Tongue (tissue), 1 donor: ENCODE measurements at regions not wholly inside any gene's neighbourhood (a gene's known extent, or its start where the extent isn't known, plus 50 kb on each side); places are given as distances from the start of the nearest gene placed in this dataset.

Source experiments
- DNase-seq: peaks from one replicate; pipeline ENCODE4 v3.0.0-alpha.2; 2015

GRCh38 chr12:93135286-93136239 is 206.5 kb upstream of the EEA1 start:
- DNase-seq = peak; percentile 68

DNA sequence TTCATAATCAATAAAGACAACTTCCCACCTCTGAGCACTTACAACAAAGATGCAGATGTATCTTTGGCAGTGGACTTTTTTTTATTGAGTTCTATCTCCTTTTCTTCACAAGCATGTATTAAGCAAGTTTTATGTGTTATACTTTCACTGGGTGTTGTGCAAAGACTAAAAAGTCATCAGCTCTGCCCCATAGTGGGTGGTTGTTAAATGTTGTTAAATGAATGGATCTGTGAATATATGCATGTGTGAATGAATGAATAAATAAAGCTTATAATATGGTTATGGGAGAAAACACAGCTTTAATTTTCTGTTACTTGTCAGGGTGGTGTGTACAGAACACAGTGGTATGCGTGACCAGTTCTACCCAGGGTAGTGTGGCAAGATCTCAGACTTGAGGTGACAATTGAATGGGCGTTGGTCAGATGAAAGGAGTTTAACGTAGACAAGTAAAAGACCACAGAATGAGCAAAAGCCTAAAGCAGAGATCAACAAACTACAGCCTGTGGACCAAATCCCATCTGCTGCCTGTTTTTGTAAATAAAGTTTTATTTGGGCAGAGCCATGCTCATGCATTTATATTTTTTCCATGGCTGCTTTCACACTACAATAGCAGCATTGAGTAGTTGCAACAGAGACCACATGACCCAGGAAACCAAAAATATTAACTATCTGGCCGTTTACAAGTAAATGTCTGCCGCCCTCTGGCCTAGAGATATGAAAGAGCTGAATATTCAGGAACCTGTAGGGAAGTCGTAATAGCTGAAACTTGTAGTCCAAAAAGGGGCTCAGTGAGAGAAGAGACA is 207.4 kb upstream of the EEA1 start:
- DNase-seq = no peak

DNA sequence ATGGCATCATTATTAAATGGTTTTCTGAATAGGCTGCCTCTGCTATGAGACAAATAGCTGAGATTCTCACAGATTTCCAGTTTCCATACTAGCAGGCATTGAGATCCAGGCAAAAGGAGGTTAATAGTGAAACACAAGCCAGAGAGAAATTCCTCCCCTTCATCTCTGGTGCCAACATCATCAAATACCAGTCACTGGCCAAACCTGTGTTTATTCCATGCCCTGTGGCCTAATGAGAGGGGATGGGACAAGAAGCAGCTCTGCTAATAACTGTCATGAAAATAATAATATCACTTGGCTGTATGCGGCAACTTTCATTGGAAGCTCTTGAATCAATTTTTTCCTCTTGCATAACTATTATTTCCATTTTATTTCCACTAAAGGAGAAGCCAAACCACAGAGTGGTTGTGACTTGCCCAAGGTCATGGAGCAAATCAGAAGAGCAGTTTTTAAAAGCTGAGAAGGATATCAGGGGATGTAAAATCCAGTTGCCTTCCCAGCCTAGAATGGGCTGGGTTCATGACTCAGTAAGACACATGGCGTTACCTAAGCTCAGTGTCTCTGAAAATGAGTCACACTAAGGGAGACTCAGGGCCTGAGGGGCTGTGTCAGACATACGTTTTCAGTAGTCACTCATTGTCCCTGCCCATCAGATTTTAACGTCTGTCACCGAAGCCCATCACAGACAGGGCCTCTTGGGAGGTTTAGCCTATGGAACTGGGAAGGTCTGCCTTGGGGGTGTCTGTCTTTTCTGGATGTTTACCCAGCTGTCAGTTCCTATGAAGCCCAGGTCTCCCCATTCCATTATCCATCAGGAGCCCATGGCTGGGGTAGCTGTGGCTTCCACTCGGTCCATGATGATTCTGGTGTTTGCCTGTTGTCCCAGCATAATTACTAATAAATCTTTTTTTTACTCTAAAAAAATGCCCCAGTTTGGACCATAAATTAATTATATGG is 208.8 kb upstream of the EEA1 start:
- no peak for DNase-seq

DNA sequence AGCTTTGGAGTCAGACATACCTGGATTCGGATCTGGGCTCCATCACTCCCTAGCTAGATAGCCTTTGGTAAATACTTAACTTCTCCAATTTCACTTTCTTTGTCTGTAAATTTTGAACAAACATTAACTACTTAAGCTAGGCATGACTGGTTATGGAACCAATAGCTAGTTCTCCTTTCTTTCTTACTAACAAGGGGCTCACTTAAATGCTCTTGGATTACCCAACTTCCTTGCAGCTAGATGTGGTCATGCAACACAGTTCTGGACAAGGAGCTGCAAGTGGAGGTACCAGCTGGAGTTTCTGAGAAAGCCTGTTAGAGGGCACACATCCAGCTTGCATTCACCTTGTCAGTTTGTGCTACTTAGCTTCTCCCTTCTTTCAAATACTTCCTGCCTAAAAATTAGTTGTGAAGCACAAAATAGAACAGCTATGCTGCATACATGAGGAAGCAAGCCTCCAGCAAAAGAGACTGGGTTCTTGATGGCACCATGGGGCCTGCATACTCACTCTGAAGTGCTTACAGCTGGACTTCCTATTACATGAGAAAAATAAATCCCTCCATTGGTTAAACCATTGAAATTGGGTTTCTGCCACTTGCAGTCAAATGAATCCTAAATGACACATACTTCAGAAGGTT is 210.1 kb upstream of the EEA1 start:
- no peak for DNase-seq

DNA sequence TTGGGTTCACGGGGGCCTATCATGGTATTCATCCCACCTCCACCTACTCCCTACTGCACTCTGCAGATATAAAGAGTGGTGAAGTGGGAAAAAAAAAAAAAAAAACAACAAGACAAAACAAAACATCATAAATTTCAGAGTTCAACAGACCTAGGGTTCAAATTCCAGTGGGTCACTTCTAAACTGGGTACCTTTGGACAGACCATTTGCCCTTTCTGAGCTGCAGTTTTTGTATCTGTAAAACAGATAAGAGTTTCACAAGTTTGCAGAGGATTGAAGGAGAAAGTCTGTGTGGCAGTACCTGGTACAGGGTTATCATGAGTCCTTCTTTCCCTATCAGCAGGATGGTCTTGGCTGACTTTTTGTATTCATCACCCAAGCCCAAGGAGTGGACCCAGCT is 211.2 kb upstream of the EEA1 start:
- DNase-seq = no peak

DNA sequence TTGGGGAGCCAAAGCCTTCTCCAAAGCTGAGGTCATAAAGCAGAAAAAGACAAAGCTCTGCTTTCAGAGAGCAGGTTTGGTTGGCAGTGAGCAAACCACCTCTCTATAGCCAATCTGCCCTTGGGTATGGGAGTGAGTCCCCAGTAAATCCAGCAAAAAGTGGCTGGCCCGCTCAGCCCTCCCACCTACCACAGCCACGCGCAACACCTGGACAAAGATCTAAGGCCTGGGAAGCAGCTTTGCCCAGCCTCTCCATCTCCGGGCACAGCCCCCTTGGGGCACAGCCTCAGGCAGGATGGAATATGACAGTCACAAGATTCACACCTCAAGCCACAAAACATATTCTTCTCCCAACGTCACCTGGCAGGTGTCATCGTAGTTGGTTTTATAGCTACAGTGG is 211.7 kb upstream of the EEA1 start:
- DNase-seq = no peak

DNA sequence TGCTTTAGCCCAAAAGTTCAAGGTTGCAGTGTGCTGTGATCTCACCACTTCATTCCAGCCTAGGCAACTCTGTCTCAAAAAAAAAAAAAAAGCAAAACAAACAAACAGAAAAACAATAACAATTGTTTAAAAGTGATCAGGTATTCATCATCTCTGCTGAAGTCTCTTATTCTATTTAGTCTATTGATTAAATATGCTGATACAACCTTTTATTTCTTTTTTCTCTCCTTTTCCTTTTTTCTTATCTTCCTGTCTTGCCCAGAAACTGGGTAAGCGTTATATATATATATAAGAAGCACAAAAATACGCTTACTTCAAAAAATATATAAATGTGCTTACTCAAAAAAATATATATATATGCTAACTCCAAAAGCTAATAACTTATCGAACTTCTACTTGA is 213.8 kb upstream of the EEA1 start:
- no peak for DNase-seq

DNA sequence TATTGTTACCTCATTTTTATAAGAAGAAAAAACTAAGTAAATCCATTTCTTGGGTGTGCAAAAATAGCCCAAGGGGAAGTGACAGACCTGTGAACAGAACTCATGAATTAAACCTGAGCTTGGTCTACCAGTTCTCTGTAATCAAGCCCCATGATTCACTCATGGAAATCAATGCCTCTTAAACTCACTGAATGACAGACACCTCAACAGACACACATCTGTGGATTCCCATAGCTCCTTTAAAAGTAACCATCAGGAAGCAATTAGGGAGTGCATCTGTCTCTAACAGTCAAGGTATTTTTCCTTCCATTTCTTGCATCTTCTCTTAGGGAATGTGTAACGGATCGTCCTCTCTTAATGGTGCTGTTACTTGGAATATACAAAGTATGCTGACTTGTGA is 215.0 kb upstream of the EEA1 start:
- DNase-seq = peak; percentile 50

DNA sequence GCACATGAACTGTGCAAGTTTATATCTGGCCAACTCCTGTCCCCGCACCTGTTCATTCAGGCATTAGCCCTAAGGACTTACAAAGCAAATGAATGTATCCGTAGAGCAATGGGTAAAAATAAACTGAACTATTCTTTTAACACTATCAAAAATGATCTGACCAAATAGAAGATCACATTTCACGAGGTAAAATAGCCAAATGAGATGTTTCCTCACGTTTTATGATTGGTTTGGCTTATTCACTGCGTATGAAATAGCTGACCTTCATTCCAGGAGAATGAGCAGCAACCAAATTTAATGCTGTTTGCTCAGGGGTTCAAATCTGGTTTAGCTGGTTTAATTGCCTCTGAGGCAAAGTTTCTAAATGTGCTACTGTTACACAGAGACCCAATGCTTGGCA is 216.0 kb upstream of the EEA1 start:
- peak; percentile 57 for DNase-seq

GRCh38 chr12:93146263-93146939 is 217.3 kb upstream of the EEA1 start:
- DNase-seq = peak; percentile 64

- DNase-seq = no peak
Observed at GRCh38 chr12:93146970-93147369, 217.9 kb upstream of the EEA1 start.

- DNase-seq = no peak
Observed at GRCh38 chr12:93148412-93148811, 219.3 kb upstream of the EEA1 start.

- DNase-seq = no peak
Observed at GRCh38 chr12:93149229-93149628, 220.1 kb upstream of the EEA1 start.

- DNase-seq = no peak
Observed at GRCh38 chr12:93151079-93151762, 222.1 kb upstream of the EEA1 start.

DNA sequence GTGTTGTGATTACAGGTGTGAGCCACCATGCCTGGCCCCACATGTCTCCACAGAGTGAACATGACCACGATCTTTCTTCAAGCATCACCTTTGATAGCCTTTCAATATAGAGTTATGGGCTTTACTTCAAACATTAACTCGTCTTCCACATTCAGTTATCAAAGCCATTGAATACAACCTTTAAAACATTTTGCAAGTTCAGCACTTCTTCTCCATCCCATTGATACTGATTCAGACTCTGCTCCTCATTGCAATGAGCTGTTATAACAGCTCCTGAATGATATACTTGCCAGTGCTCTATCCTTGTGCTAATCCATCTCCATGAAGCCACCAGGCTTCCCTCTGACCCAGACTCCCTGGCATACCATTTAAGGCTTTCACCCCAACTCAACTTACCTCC is 223.5 kb upstream of the EEA1 start:
- no peak for DNase-seq

- DNase-seq = no peak
Observed at GRCh38 chr12:93153321-93153720, 224.2 kb upstream of the EEA1 start.

- DNase-seq = no peak
Observed at GRCh38 chr12:93154096-93154728, 223.5 kb upstream of the NUDT4 start.

- DNase-seq = no peak
Observed at GRCh38 chr12:93154753-93155480, 222.8 kb upstream of the NUDT4 start.

- peak; percentile 55 for DNase-seq
Observed at GRCh38 chr12:93156086-93156716, 221.5 kb upstream of the NUDT4 start.
